Mucosa of descending colon (tissue), 3 donors: ENCODE measurements at regions not wholly inside any gene's neighbourhood (a gene's known extent, or its start where the extent isn't known, plus 50 kb on each side); places are given as distances from the start of the nearest gene placed in this dataset.

Experiments
- ATAC-seq: fragments of 200-7000 bp; cut with Tn5 transposase; one replicate; pipeline ENCODE4 v1.9.1; 2020; ENCODE audit warnings: mild to moderate bottlenecking, moderate library complexity
- DNase-seq, 3 donors: peaks; one replicate each; pipeline ENCODE4 v3.0.0-alpha.2; 2020
- H3K36me3 ChIP-seq: fragments of 200-600 bp; one replicate; pipeline ENCODE4 v1.8.0; 2021; ENCODE audit warnings: low read depth, mild to moderate bottlenecking
- H3K4me1 ChIP-seq: fragments of 200-600 bp; one replicate; pipeline ENCODE4 v1.8.0; 2021; ENCODE audit warnings: low read depth, mild to moderate bottlenecking
- H3K4me3 ChIP-seq: fragments of 200-600 bp; one replicate; pipeline ENCODE4 v1.8.0; 2021; ENCODE audit warnings: mild to moderate bottlenecking
- H3K9me3 ChIP-seq: fragments of 200-600 bp; one replicate; pipeline ENCODE4 v1.8.0; 2021; ENCODE audit warnings: mild to moderate bottlenecking
- CTCF ChIP-seq: fragments of 200-600 bp; IDR thresholded peaks from one replicate; pipeline ENCODE4 v1.8.0; 2022; ENCODE audit warnings: antibody characterized with exemption, mild to moderate bottlenecking
- intact Hi-C, 2 donors: fragments of 100-400 bp; cut with DNase I in 1 of 2; cut with micrococcal nuclease in 1 of 2; formaldehyde crosslinking; loops; one replicate each; pipeline versions ENCODE4 v1.11.0 to v1.11.1; 2022; cut with DNase I, micrococcal nuclease
- donor health status: DM: no; HTN: no; CAD: no; lungs with moderate emphysema.
- donor health status: DM: no; HTN: no; CAD: no.
- donor health status: DM: no; HTN: yes; CAD: no.

GRCh38 chr2:215529271-215529670, 93.4 kb upstream of the FN1 start:
- H3K4me3 ChIP-seq: no peak overlapping the region
- no peaks in the 10 kb centered on the region for H3K4me1 ChIP-seq
- ATAC-seq (peak; percentile 98), DNase-seq (peak in 1 of 3 donors; percentile 45)
- intact Hi-C loops: no loop called here
- no peaks in the 10 kb centered on the region for H3K36me3 ChIP-seq
- peaks cover 5% of the 10 kb centered on the region for H3K9me3 ChIP-seq
- no peak for TF ChIP-seq CTCF

GRCh38 chr2:215528555-215528954, 92.7 kb upstream of the FN1 start:
- intact Hi-C loops: no loop called here
- Histone ChIP-seq H3K36me3 (no peaks in the 10 kb centered on the region), H3K9me3 (peaks cover 5% of the 10 kb centered on the region), H3K4me3 (no peak overlapping the region), H3K4me1 (no peaks in the 10 kb centered on the region)
- ATAC-seq: no peak
- DNase-seq: no peak
- TF ChIP-seq CTCF: no peak

- Histone ChIP-seq H3K4me1 (no peaks in the 10 kb centered on the region), H3K36me3 (no peaks in the 10 kb centered on the region), H3K4me3 (no peak overlapping the region), H3K9me3 (peaks cover 5% of the 10 kb centered on the region)
- intact Hi-C loops: no loop called here
- no peak for TF ChIP-seq CTCF
- DNase-seq (no peak), ATAC-seq (no peak)
These were observed 91.9 kb upstream of the FN1 start for GRCh38 chr2:215527736-215528135.

- no peak for TF ChIP-seq CTCF
- Histone ChIP-seq H3K4me1 (peaks cover 3% of the 10 kb centered on the region), H3K9me3 (peaks cover 5% of the 10 kb centered on the region), H3K36me3 (no peaks in the 10 kb centered on the region), H3K4me3 (no peak overlapping the region)
- intact Hi-C loops: no loop called here
- DNase-seq (no peak), ATAC-seq (no peak)
These were observed 90.5 kb upstream of the FN1 start for GRCh38 chr2:215526341-215526740.

- TF ChIP-seq CTCF: no peak
- H3K36me3 ChIP-seq: no peaks in the 10 kb centered on the region
- H3K4me1 ChIP-seq: peaks cover 3% of the 10 kb centered on the region
- no peak for DNase-seq
- H3K9me3 ChIP-seq: no peaks in the 10 kb centered on the region
- intact Hi-C loops: no loop called here
- H3K4me3 ChIP-seq: no peak overlapping the region
- ATAC-seq: peak; percentile 69
These were observed 86.4 kb upstream of the FN1 start for GRCh38 chr2:215522237-215522636.

GRCh38 chr2:215521031-215521430, 85.2 kb upstream of the FN1 start:
- no peak for DNase-seq
- intact Hi-C loops: no loop called here
- Histone ChIP-seq H3K4me3 (no peak overlapping the region), H3K9me3 (no peaks in the 10 kb centered on the region), H3K4me1 (peaks cover 3% of the 10 kb centered on the region), H3K36me3 (no peaks in the 10 kb centered on the region)
- no peak for TF ChIP-seq CTCF
- no peak for ATAC-seq
